ENCODE measurements at regions not wholly inside any gene's neighbourhood (a gene's known extent, or its start where the extent isn't known, plus 50 kb on each side); places are given as distances from the start of the nearest gene placed in this dataset.

DNA sequence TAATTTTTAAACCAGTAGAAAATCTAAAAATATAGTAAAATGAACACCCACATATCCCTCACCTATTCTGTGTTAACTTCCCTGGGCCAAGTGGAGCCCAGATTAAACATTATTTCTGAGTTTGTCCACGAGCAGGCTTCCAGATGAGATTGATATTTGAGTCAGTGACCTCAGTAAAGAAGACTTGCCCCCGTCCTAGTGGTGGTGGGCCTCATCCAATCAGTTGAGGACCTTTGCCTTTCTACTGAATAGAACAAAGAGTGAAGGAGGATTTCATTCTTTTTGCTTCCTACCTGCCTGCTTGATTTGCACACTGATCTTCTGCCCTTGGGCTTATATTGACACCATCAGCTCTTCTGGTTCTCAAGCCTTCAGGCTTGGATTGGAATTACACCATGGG is 174.7 kb upstream of the PLEKHG7 start:
- TF ChIP-seq POLR2AphosphoS5 (IDR thresholded peaks at IDR 0.05; ENCODE audit: low read depth, low read length) (no peak), TCF7L2 (IDR thresholded peaks at IDR 0.05; ENCODE audit: low read depth, low read length) (no peak), SIN3A (IDR thresholded peaks at IDR 0.05; ENCODE audit: borderline replicate concordance, insufficient read depth, low read depth, low read length) (no peak)
- TF ChIP-seq, protein P1, sequence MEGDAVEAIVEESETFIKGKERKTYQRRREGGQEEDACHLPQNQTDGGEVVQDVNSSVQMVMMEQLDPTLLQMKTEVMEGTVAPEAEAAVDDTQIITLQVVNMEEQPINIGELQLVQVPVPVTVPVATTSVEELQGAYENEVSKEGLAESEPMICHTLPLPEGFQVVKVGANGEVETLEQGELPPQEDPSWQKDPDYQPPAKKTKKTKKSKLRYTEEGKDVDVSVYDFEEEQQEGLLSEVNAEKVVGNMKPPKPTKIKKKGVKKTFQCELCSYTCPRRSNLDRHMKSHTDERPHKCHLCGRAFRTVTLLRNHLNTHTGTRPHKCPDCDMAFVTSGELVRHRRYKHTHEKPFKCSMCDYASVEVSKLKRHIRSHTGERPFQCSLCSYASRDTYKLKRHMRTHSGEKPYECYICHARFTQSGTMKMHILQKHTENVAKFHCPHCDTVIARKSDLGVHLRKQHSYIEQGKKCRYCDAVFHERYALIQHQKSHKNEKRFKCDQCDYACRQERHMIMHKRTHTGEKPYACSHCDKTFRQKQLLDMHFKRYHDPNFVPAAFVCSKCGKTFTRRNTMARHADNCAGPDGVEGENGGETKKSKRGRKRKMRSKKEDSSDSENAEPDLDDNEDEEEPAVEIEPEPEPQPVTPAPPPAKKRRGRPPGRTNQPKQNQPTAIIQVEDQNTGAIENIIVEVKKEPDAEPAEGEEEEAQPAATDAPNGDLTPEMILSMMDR (IDR thresholded peaks at IDR 0.05) = no peak
- TF ChIP-seq, protein P2, sequence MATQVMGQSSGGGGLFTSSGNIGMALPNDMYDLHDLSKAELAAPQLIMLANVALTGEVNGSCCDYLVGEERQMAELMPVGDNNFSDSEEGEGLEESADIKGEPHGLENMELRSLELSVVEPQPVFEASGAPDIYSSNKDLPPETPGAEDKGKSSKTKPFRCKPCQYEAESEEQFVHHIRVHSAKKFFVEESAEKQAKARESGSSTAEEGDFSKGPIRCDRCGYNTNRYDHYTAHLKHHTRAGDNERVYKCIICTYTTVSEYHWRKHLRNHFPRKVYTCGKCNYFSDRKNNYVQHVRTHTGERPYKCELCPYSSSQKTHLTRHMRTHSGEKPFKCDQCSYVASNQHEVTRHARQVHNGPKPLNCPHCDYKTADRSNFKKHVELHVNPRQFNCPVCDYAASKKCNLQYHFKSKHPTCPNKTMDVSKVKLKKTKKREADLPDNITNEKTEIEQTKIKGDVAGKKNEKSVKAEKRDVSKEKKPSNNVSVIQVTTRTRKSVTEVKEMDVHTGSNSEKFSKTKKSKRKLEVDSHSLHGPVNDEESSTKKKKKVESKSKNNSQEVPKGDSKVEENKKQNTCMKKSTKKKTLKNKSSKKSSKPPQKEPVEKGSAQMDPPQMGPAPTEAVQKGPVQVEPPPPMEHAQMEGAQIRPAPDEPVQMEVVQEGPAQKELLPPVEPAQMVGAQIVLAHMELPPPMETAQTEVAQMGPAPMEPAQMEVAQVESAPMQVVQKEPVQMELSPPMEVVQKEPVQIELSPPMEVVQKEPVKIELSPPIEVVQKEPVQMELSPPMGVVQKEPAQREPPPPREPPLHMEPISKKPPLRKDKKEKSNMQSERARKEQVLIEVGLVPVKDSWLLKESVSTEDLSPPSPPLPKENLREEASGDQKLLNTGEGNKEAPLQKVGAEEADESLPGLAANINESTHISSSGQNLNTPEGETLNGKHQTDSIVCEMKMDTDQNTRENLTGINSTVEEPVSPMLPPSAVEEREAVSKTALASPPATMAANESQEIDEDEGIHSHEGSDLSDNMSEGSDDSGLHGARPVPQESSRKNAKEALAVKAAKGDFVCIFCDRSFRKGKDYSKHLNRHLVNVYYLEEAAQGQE (IDR thresholded peaks at IDR 0.05; ENCODE audit: insufficient read depth in 1 of 2, low read depth in 2 of 2, low read length in 1 of 2) = no peak
- intact Hi-C loops (cut with micrococcal nuclease; ENCODE audit: unreplicated experiment) = no loop called here
- ChIA-PET POLR2A (no interaction called here), CTCF (no interaction called here)
- Histone ChIP-seq H3K4me3 (ENCODE audit: low read depth in 2 of 2, low read length in 2 of 2) (no peak overlapping the region), H3K27ac (ENCODE audit: low read length) (no peak overlapping the region), H3K36me3 (ENCODE audit: control insufficient read depth, insufficient read depth, low read length) (no peaks in the 10 kb centered on the region), H3K27me3 (ENCODE audit: control insufficient read depth, insufficient read depth, low read length) (no peaks in the 10 kb centered on the region), H3K9me3 (ENCODE audit: control insufficient read depth, insufficient read depth, low read depth, low read length) (no peaks in the 10 kb centered on the region), H3K4me1 (ENCODE audit: control insufficient read depth, insufficient read depth, low read length) (no peaks in the 10 kb centered on the region)
- DNase-seq (ENCODE audit: low read depth, low spot score) = no peak
- no peak for ATAC-seq
- in situ Hi-C loops (cut with HindIII; ENCODE audit: low pct_unique_long_range_greater_than_20kb, low sequenced_read_pairs) = no loop called here
- BruUV-seq (replicated peaks) = no TSS peak

DNA sequence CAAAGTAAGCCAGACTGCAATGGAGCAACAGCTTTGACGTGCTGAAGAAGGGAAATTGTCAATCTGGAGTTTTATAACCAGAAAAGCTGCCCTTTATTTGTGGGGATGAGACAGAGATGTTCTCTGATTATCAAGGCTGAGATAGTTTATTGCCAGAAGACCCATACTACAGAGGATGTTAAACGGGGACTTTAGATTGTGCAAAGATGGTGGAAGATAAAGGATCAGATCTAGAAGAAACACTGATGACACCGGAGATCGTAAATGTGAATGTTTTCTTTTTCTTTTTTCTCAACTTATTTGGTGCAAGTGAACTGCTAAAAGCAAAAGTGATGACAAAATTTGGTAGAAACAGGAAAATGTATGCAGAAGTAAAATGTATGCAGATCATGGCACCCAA is 178.3 kb upstream of the PLEKHG7 start:
- BruUV-seq (replicated peaks) = no TSS peak
- Histone ChIP-seq H3K4me3 (ENCODE audit: low read depth in 2 of 2, low read length in 2 of 2) (no peak overlapping the region), H3K27ac (ENCODE audit: low read length) (no peak overlapping the region), H3K36me3 (ENCODE audit: control insufficient read depth, insufficient read depth, low read length) (no peaks in the 10 kb centered on the region), H3K27me3 (ENCODE audit: control insufficient read depth, insufficient read depth, low read length) (no peaks in the 10 kb centered on the region), H3K4me1 (ENCODE audit: control insufficient read depth, insufficient read depth, low read length) (no peaks in the 10 kb centered on the region), H3K9me3 (ENCODE audit: control insufficient read depth, insufficient read depth, low read depth, low read length) (no peaks in the 10 kb centered on the region)
- ChIA-PET POLR2A (no interaction called here), CTCF (no interaction called here)
- TF ChIP-seq TCF7L2 (IDR thresholded peaks at IDR 0.05; ENCODE audit: low read depth, low read length) = no peak
- TF ChIP-seq, protein P1 (IDR thresholded peaks at IDR 0.05) = no peak
- TF ChIP-seq SIN3A (IDR thresholded peaks at IDR 0.05; ENCODE audit: borderline replicate concordance, insufficient read depth, low read depth, low read length) = no peak
- no peak for TF ChIP-seq POLR2AphosphoS5 (IDR thresholded peaks at IDR 0.05; ENCODE audit: low read depth, low read length)
- TF ChIP-seq, protein P2 (IDR thresholded peaks at IDR 0.05; ENCODE audit: insufficient read depth in 1 of 2, low read depth in 2 of 2, low read length in 1 of 2) = no peak
- ATAC-seq = no peak
- DNase-seq (ENCODE audit: low read depth, low spot score) = no peak
- intact Hi-C loops (cut with micrococcal nuclease; ENCODE audit: unreplicated experiment) (no loop called here), in situ Hi-C loops (cut with HindIII; ENCODE audit: low pct_unique_long_range_greater_than_20kb, low sequenced_read_pairs) (no loop called here)
